ENCODE measurements at regions not wholly inside any gene's neighbourhood (a gene's known extent, or its start where the extent isn't known, plus 50 kb on each side); places are given as distances from the start of the nearest gene placed in this dataset.
"Not testable (repeated sequence)": the region's sequence is repeated elsewhere in the genome, so short reads cannot be mapped to it uniquely, and the experiment has no call there.

GRCh38 chr22:47400701-47401591 is 638.5 kb downstream of the TBC1D22A start (continued):
- TF ChIP-seq ZNF462 (CRISPR knock-in tag; IDR thresholded peaks at IDR 0.05) (no peak), POLR2AphosphoS5 (IDR thresholded peaks at IDR 0.05; ENCODE audit: low read depth) (no peak), CREB1 (CRISPR knock-in tag; IDR thresholded peaks at IDR 0.05; ENCODE audit: low read depth) (no peak)

GRCh38 chr22:47400131-47400530 is 637.7 kb downstream of the TBC1D22A start:
- not testable (repeated sequence) for H2AFZ ChIP-seq; H4K20me1 ChIP-seq (replicated peaks; ENCODE audit: insufficient read depth); H3K9me2 ChIP-seq (ENCODE audit: insufficient read depth); DNase-seq (ENCODE audit: low spot score); H3K4me3 Mint-ChIP-seq; H3K4me1 ChIP-seq (ENCODE audit: insufficient read depth); H3K27me3 ChIP-seq (ENCODE audit: insufficient read depth); H3F3A ChIP-seq (replicated peaks; ENCODE audit: low read depth); H3K4me3 ChIP-seq; H3K27ac ChIP-seq (ENCODE audit: low read depth); ATAC-seq; H3K27ac Mint-ChIP-seq; H3K4me2 ChIP-seq; H3K79me2 ChIP-seq (replicated peaks; ENCODE audit: insufficient read depth); H3K36me3 ChIP-seq (ENCODE audit: insufficient read depth); H3K4me1 Mint-ChIP-seq
- Mint-ChIP-seq H3K9me3 (peaks cover 51% of the 10 kb centered on the region), H3K27me3 (ENCODE audit: insufficient read depth, low read depth, poor library complexity) (peaks cover 15% of the 10 kb centered on the region), H3K36me3 (ENCODE audit: low read depth) (peaks cover 51% of the 10 kb centered on the region)

Measured in GM23338 (cell line).